Fibroblast of the aortic adventitia (primary cell): ENCODE measurements at regions not wholly inside any gene's neighbourhood (a gene's known extent, or its start where the extent isn't known, plus 50 kb on each side); places are given as distances from the start of the nearest gene placed in this dataset.
"Not testable (repeated sequence)": the region's sequence is repeated elsewhere in the genome, so short reads cannot be mapped to it uniquely, and the experiment has no call there.

ENCODE experiments used
- DNase-seq: peaks from one replicate; pipeline ENCODE4 v3.0.0-alpha.2; 2010; ENCODE audit warnings: low read depth
- H3K4me3 ChIP-seq: 2 replicates; pipeline ENCODE4 v1.5.1; 2011; ENCODE audit warnings: low read depth, mild to moderate bottlenecking, control low read depth, low read length, moderate library complexity
- TF ChIP-seq, protein P1 (sequence below): IDR thresholded peaks from 2 replicates; pipeline ENCODE4 v1.5.1; 2011; ENCODE audit warnings: mild to moderate bottlenecking, low read length, control low read depth, inconsistent platforms; ENCODE audit not compliant: insufficient read depth

- TF ChIP-seq, protein P1, sequence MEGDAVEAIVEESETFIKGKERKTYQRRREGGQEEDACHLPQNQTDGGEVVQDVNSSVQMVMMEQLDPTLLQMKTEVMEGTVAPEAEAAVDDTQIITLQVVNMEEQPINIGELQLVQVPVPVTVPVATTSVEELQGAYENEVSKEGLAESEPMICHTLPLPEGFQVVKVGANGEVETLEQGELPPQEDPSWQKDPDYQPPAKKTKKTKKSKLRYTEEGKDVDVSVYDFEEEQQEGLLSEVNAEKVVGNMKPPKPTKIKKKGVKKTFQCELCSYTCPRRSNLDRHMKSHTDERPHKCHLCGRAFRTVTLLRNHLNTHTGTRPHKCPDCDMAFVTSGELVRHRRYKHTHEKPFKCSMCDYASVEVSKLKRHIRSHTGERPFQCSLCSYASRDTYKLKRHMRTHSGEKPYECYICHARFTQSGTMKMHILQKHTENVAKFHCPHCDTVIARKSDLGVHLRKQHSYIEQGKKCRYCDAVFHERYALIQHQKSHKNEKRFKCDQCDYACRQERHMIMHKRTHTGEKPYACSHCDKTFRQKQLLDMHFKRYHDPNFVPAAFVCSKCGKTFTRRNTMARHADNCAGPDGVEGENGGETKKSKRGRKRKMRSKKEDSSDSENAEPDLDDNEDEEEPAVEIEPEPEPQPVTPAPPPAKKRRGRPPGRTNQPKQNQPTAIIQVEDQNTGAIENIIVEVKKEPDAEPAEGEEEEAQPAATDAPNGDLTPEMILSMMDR, result no peak
- no peak overlapping the region for H3K4me3 ChIP-seq
- peak; percentile 4 for DNase-seq
These were observed 156.7 kb upstream of the EOLA2 start for GRCh38 chrX:150094996-150095395.

- no peak for DNase-seq
- H3K4me3 ChIP-seq, result no peak overlapping the region
- TF ChIP-seq, protein P1, result no peak
These were observed 161.0 kb upstream of the EOLA2 start for GRCh38 chrX:150099316-150099715.

GRCh38 chrX:150100261-150100660 is 162.0 kb upstream of the EOLA2 start:
- no peak overlapping the region for H3K4me3 ChIP-seq
- DNase-seq, result peak; percentile 21
- TF ChIP-seq, protein P1, result no peak

DNA sequence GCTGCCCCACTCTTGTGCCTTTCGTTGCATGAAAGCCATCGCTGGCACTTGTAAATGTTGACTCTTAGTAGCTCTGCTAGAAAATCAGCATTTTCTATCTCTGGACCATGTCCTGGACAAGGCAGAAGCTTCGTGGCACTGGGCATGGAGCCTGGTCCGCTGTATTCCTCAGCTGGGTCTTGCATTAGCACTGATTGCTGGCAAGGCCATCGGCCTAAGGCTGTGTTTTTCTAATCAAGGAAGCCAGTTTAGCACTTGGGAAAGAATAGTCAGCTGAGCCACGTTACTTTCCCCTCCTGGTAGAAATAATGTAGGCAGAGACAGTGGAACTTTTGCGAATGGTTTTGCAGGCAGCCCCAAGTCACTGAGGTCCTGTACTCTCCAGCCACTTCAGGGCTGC is 180.2 kb upstream of the EOLA2 start:
- TF ChIP-seq, protein P1, result no peak
- no peak overlapping the region for H3K4me3 ChIP-seq
- no peak for DNase-seq

GRCh38 chrX:150119323-150119722 is 181.0 kb upstream of the EOLA2 start:
- DNase-seq, result no peak
- H3K4me3 ChIP-seq, result no peak overlapping the region
- TF ChIP-seq, protein P1, result no peak

DNA sequence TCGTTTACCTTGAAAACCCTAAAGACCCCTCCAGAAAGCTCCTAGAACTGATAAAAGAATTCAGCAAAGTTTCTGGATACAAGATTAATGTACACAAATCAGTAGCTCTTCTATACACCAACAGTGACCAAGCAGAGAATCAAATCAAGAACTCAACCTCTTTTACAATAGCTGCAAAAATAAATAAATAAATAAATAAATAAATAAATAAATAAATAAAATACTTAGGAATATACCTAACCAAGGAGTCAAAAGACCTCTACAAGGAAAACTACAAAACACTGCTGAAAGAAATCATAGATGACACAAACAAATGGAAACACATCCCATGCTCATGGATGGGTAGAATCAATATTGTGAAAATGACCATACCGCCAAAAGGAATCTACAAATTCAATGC is 186.8 kb upstream of the EOLA2 start:
- not testable (repeated sequence) for DNase-seq, H3K4me3 ChIP-seq

GRCh38 chrX:150127216-150127615 is 188.9 kb upstream of the EOLA2 start:
- H3K4me3 ChIP-seq, result no peak overlapping the region
- TF ChIP-seq, protein P1, result no peak
- no peak for DNase-seq
